NCI-H128 (cell line): ENCODE measurements at regions not wholly inside any gene's neighbourhood (a gene's known extent, or its start where the extent isn't known, plus 50 kb on each side); places are given as distances from the start of the nearest gene placed in this dataset.

ENCODE experiments used
- DNase-seq: peaks from one replicate; lab custom pipeline; 2025; ENCODE audit not compliant: unreplicated experiment; lab: John Stamatoyannopoulos, UW

GRCh38 chr12:115517913-115518312 is 759.6 kb downstream of the MED13L start:
- no peak for DNase-seq

- no peak for DNase-seq
These were observed 765.3 kb downstream of the MED13L start for GRCh38 chr12:115511986-115512711.

- DNase-seq, result no peak
These were observed 766.2 kb downstream of the MED13L start for GRCh38 chr12:115511305-115511704.

- no peak for DNase-seq
These were observed 768.5 kb downstream of the MED13L start for GRCh38 chr12:115508990-115509389.

GRCh38 chr12:115507951-115508722 is 769.4 kb downstream of the MED13L start:
- DNase-seq, result no peak

DNA sequence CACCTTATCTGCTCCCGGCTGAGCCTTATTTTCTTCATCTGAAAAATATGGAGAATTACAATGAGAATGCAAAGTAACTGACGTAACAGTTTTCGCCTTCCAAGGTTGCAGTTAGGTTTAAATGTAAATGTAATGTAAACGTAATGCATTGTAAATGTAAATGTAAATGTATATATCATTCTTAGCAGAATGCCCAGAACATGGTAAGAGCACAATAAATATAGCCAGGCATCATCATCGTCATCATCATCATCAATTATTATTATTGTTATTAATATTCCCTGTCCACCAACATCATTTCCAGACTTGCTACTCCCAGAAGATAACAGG is 770.0 kb downstream of the MED13L start:
- DNase-seq, result no peak

- no peak for DNase-seq
These were observed 770.5 kb downstream of the MED13L start for GRCh38 chr12:115506822-115507559.

DNA sequence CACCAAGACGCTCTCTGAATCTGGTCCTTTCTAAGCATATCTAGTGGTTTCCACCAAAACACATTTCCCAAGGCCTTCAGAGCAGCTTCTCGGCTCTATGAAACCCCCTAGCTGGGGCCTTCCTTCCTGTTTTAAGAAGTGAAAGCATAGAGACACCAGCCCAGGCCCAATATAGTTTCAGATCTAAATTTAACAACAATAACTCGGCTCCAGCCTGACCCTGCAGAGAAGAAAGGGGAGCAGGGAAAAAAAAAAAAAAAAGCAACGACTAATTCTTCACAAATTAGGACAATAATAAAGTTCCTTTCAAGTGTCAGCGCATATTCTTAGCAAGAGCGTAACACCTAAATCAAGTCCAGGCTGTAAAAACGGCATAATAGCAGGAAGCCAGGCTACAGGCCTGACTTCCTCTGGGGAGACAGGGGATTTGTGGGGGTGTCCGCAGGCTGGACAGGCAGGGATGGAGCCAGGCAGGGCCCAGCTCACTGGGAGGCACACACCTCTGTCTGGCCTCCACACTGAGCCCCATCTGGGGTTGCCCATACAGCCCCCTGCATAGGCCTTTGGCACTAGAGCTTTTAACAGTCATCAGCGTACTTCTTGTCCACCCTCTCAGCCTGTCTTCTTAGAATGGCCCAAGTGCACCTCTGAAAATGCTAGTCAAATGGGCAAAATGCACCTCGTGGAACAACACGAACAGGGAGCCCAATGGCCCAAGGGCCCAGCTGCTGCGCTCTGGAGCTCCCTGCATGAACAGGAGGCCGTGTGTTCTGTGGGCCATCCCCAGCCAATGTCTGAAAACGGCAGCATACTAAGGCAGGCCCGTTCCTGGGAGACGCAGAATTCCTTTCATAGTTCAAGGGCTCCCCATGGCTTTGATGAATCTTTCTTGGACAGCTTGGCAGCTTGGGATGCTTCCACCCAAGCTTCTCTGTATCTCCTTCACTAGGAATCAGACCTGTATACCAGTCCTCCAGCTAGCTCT is 772.9 kb downstream of the MED13L start:
- DNase-seq, result no peak

DNA sequence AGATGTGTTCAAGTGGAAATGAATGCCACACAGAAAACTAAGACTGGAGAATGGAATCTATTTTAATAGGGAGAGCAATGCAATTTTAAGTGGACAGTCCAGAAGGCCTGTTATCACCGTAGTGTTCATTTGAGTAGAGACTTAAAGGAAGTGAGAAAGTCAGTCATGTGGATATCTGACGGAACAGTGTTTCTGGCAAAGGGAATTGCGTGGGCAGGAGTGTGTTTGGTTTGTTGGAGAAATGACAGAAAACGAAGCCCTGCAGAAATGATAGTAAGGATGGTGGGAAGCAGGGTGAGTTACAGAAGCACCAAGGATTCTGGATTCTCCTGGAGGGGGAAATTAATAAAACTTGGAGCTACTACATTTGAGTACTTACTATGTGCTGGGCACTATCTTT is 776.6 kb downstream of the MED13L start:
- no peak for DNase-seq

DNA sequence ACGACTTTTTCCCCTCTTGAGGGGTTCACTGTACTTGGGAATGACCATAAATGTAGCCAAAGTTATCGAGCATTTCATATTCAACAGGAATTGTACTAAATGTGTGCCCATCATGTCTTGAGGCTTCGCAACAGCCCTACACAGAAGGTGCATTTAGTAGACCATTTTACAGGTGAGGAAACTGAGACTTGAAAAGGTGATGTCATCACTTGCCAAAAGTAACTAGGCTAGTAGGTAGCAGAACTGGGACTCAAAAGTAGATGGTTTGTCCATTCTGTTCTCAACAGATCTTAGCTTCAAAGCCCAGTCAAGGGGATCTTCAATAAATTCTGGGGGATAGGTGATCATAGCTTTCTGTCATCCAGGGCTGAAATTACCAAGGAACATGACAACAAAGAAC is 782.2 kb downstream of the MED13L start:
- no peak for DNase-seq

DNA sequence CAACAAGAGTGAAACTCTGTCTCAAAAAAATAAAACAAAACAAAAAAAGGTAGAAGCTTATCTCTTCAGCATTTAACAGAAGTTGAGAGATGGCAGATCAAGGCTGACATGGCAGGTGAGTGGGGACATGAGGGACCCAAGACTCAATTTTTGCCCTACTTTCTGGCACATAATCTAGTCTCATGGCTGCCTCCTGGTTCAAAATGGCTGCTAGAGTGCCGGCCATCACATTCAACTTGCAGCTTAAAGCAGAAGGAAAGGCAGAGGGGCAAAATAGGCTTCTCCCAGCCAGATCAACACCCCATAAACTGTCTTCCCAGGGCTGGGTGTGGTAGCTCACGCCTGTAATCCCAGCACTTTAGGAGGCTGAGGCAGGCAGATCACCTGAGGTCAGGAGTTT is 784.9 kb downstream of the MED13L start:
- DNase-seq, result no peak

- no peak for DNase-seq
These were observed 785.8 kb downstream of the MED13L start for GRCh38 chr12:115491511-115492250.

DNA sequence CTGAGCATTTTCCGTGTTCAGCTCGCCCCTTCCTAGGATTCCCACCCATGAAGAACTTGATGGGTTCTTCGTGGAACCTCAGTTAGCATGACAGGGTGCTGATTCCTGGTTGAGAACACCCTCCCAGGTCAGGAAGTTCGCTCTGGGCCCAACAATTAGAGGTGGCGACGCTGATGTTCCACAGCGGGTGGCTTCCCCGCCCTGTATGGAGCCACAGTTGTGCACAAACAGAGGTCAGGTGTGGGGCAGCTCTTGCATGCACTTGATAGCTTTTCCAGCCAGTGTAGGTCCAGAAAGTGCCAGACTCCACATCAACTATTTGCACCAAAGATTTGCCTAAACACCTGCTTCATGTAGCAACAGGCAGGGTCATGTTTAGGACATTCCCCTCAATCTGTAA is 788.2 kb downstream of the MED13L start:
- no peak for DNase-seq

DNA sequence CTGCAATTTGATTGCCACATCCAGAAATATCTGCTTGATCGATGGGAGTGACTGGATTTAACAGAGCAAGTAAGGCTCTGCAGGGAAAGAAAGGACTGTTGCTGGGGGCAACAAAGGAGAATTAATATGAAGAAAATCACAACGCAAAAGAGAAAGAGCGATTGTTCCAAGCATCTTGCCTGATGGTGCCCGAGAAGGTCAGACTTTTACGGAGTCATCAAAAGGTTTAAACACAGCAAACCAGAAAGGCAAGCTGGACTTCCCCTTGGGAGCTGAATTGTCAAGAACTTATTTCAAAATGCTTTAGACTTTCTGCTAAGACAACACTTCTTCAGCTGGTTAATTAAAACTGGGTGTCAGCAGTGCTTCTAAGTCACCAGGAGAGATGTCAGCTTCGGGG is 791.5 kb downstream of the MED13L start:
- no peak for DNase-seq

GRCh38 chr12:115485503-115485902 is 792.0 kb downstream of the MED13L start:
- no peak for DNase-seq

DNA sequence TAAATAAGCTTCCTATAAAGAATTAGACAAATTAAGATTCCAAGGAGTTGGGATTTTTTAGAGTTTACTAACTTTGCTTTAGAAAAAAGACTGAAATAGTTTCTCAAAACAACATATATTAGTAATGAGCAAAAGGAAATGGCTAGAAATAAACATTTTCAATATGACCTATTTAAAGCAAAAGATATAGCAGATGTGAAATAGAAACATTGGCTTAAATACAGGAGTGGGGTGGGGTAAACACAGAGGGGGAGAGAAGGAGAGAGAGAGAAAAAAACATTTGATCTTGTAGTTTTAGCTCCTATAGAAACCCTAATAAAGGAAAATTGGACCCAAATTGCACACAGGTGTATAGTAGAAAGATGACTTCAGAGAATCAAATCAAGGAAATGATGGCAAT is 794.5 kb downstream of the MED13L start:
- no peak for DNase-seq

- no peak for DNase-seq
These were observed 796.4 kb downstream of the MED13L start for GRCh38 chr12:115481141-115481540.

GRCh38 chr12:115478505-115478904 is 794.5 kb upstream of the TBX3 start:
- no peak for DNase-seq

DNA sequence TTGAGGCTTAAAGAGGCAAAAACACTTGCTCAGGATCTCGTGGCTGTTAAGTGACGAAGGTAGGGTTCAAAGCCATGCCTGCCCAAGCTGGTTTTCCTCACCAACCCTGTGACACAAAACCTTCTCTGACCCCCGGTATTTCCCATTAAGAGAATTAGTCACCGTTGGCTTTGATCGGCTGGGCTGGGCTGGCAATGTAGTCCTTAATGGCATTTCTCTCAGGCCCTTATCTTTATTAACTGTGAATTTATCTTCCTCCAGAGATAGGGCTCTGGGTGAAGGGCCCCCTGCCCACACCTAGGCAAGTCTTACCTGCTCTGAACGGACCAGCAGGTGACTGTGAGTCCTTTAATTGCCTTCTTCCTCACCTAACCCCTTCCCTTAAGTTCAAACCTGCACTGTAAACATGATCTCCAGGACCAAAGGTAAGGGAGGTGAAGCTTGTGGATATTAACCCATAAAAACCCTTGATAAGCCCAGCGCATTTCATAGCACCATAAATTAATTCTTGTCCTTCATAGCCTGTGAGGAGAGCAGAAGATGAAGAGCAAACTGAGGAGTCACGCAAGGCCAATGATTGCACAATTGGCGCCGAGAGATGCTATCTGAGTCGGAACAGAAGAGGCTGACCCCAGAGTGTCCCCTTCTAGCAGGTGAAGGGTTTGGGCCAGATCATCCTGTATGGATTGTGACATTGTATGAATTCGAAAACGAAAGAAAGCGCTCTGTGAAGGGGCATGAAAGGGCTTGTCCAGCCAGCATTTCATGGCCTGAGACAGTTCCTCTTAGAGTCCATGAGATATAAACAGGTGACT is 790.8 kb upstream of the TBX3 start:
- DNase-seq, result no peak
